ENCODE measurements at regions not wholly inside any gene's neighbourhood (a gene's known extent, or its start where the extent isn't known, plus 50 kb on each side); places are given as distances from the start of the nearest gene placed in this dataset.
"Not testable (repeated sequence)": the region's sequence is repeated elsewhere in the genome, so short reads cannot be mapped to it uniquely, and the experiment has no call there.

- no peak for DNase-seq (ENCODE audit: low read depth)
These were observed 221.2 kb upstream of the PELI2 start for GRCh38 chr14:55897031-55897430.

- no peak for DNase-seq (ENCODE audit: low read depth)
These were observed 219.3 kb upstream of the PELI2 start for GRCh38 chr14:55898938-55899337.

- peak; percentile 11 for DNase-seq (ENCODE audit: low read depth)
These were observed 218.7 kb upstream of the PELI2 start for GRCh38 chr14:55899531-55899930.

- no peak for DNase-seq (ENCODE audit: low read depth)
These were observed 217.5 kb upstream of the PELI2 start for GRCh38 chr14:55900749-55901148.

GRCh38 chr14:55901291-55901690 is 216.9 kb upstream of the PELI2 start:
- DNase-seq (ENCODE audit: low read depth) = no peak

GRCh38 chr14:55902241-55902640 is 216.0 kb upstream of the PELI2 start:
- DNase-seq (ENCODE audit: low read depth) = no peak

GRCh38 chr14:55904086-55904485 is 214.1 kb upstream of the PELI2 start:
- DNase-seq (ENCODE audit: low read depth) = no peak

GRCh38 chr14:55908106-55908505 is 210.1 kb upstream of the PELI2 start:
- DNase-seq (ENCODE audit: low read depth) = no peak

GRCh38 chr14:55909879-55910278 is 208.3 kb upstream of the PELI2 start:
- DNase-seq (ENCODE audit: low read depth) = no peak

GRCh38 chr14:55910601-55911243 is 207.5 kb upstream of the PELI2 start:
- DNase-seq (ENCODE audit: low read depth) = no peak

- DNase-seq (ENCODE audit: low read depth) = no peak
These were observed 206.4 kb upstream of the PELI2 start for GRCh38 chr14:55911776-55912175.

- DNase-seq (ENCODE audit: low read depth) = no peak
These were observed 205.9 kb upstream of the PELI2 start for GRCh38 chr14:55912344-55912743.

GRCh38 chr14:55913324-55914025 is 204.7 kb upstream of the PELI2 start:
- no peak for DNase-seq (ENCODE audit: low read depth)

GRCh38 chr14:55914771-55915170 is 203.4 kb upstream of the PELI2 start:
- no peak for DNase-seq (ENCODE audit: low read depth)

GRCh38 chr14:55915456-55915855 is 202.8 kb upstream of the PELI2 start:
- peak; percentile 22 for DNase-seq (ENCODE audit: low read depth)

- not testable (repeated sequence) for DNase-seq (ENCODE audit: low read depth)
These were observed 198.4 kb upstream of the PELI2 start for GRCh38 chr14:55919800-55920199.

GRCh38 chr14:55921511-55921910 is 196.7 kb upstream of the PELI2 start:
- no peak for DNase-seq (ENCODE audit: low read depth)

- DNase-seq (ENCODE audit: low read depth) = no peak
These were observed 192.2 kb upstream of the PELI2 start for GRCh38 chr14:55926007-55926406.

- DNase-seq (ENCODE audit: low read depth) = no peak
These were observed 191.2 kb upstream of the PELI2 start for GRCh38 chr14:55927028-55927427.

GRCh38 chr14:55928276-55928675 is 189.9 kb upstream of the PELI2 start:
- DNase-seq (ENCODE audit: low read depth) = no peak

- DNase-seq (ENCODE audit: low read depth) = no peak
These were observed 189.1 kb upstream of the PELI2 start for GRCh38 chr14:55929136-55929535.

- no peak for DNase-seq (ENCODE audit: low read depth)
These were observed 188.0 kb upstream of the PELI2 start for GRCh38 chr14:55930016-55930784.

- DNase-seq (ENCODE audit: low read depth) = no peak
These were observed 181.5 kb upstream of the PELI2 start for GRCh38 chr14:55936691-55937090.

Data from M059J (cell line).